ENCODE measurements at regions not wholly inside any gene's neighbourhood (a gene's known extent, or its start where the extent isn't known, plus 50 kb on each side); places are given as distances from the start of the nearest gene placed in this dataset.
"Not testable (repeated sequence)": the region's sequence is repeated elsewhere in the genome, so short reads cannot be mapped to it uniquely, and the experiment has no call there.

- TF ChIP-seq, protein P1, sequence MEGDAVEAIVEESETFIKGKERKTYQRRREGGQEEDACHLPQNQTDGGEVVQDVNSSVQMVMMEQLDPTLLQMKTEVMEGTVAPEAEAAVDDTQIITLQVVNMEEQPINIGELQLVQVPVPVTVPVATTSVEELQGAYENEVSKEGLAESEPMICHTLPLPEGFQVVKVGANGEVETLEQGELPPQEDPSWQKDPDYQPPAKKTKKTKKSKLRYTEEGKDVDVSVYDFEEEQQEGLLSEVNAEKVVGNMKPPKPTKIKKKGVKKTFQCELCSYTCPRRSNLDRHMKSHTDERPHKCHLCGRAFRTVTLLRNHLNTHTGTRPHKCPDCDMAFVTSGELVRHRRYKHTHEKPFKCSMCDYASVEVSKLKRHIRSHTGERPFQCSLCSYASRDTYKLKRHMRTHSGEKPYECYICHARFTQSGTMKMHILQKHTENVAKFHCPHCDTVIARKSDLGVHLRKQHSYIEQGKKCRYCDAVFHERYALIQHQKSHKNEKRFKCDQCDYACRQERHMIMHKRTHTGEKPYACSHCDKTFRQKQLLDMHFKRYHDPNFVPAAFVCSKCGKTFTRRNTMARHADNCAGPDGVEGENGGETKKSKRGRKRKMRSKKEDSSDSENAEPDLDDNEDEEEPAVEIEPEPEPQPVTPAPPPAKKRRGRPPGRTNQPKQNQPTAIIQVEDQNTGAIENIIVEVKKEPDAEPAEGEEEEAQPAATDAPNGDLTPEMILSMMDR (IDR thresholded peaks at IDR 0.05), result no peak
- no peak overlapping the region for H3K27ac ChIP-seq
- H3K4me3 ChIP-seq, result no peak overlapping the region
Observed at GRCh38 chr7:36058020-36058592, 94.9 kb upstream of the EEPD1 start.

DNA sequence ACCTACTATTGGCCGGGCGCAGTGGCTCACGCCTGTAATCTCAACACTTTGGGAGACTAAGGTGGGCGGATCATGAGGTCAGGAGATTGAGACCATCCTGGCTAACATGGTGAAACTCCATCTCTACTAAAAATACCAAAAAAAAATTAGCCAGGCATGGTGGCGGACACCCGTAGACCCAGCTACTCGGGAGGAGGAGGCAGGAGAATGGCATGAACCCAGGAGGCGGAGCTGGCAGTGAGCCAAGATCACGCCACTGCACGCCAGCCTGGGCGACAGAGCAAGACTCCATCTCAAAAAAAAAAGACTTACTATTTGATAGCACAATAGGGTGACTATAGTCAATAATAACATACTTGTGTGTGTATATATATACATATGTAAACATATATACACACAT, 92.7 kb upstream of the EEPD1 start:
- H3K9ac ChIP-seq (ENCODE audit: low read depth in 2 of 2, low read length in 2 of 2); H3K9me3 ChIP-seq; H3K27ac ChIP-seq; intact Hi-C loops (cut with DNase I); H3K4me3 ChIP-seq; H3K27me3 ChIP-seq; H3K36me3 ChIP-seq; H3K4me1 ChIP-seq; DNase-seq: not testable (repeated sequence)

More at GRCh38 chr7:36058020-36058592, 94.9 kb upstream of the EEPD1 start:
- intact Hi-C loops (cut with DNase I), result no loop called here
- H3K27me3 ChIP-seq, result no peaks in the 10 kb centered on the region
- H3K36me3 ChIP-seq, result no peaks in the 10 kb centered on the region
- no peak for DNase-seq
- H3K9ac ChIP-seq (ENCODE audit: low read depth in 2 of 2, low read length in 2 of 2), result no peak overlapping the region
- no peaks in the 10 kb centered on the region for H3K4me1 ChIP-seq
- no peaks in the 10 kb centered on the region for H3K9me3 ChIP-seq

GRCh38 chr7:36062154-36062815, 90.8 kb upstream of the EEPD1 start:
- no peak overlapping the region for H3K27ac ChIP-seq
- intact Hi-C loops (cut with DNase I), result no loop called here
- H3K9me3 ChIP-seq, result no peaks in the 10 kb centered on the region
- H3K4me1 ChIP-seq, result no peaks in the 10 kb centered on the region
- no peak overlapping the region for H3K9ac ChIP-seq (ENCODE audit: low read depth in 2 of 2, low read length in 2 of 2)
- no peak overlapping the region for H3K4me3 ChIP-seq
- TF ChIP-seq, protein P1 (IDR thresholded peaks at IDR 0.05), result no peak
- H3K27me3 ChIP-seq, result no peaks in the 10 kb centered on the region
- no peaks in the 10 kb centered on the region for H3K36me3 ChIP-seq
- no peak for DNase-seq

GRCh38 chr7:36064676-36065075, 88.4 kb upstream of the EEPD1 start:
- Histone ChIP-seq H3K4me1 (no peaks in the 10 kb centered on the region), H3K9ac (ENCODE audit: low read depth in 2 of 2, low read length in 2 of 2) (no peak overlapping the region), H3K27ac (no peak overlapping the region), H3K4me3 (no peak overlapping the region), H3K36me3 (no peaks in the 10 kb centered on the region), H3K9me3 (no peaks in the 10 kb centered on the region), H3K27me3 (no peaks in the 10 kb centered on the region)
- TF ChIP-seq, protein P1 (IDR thresholded peaks at IDR 0.05), result no peak
- intact Hi-C loops (cut with DNase I), result no loop called here
- DNase-seq, result no peak

DNA sequence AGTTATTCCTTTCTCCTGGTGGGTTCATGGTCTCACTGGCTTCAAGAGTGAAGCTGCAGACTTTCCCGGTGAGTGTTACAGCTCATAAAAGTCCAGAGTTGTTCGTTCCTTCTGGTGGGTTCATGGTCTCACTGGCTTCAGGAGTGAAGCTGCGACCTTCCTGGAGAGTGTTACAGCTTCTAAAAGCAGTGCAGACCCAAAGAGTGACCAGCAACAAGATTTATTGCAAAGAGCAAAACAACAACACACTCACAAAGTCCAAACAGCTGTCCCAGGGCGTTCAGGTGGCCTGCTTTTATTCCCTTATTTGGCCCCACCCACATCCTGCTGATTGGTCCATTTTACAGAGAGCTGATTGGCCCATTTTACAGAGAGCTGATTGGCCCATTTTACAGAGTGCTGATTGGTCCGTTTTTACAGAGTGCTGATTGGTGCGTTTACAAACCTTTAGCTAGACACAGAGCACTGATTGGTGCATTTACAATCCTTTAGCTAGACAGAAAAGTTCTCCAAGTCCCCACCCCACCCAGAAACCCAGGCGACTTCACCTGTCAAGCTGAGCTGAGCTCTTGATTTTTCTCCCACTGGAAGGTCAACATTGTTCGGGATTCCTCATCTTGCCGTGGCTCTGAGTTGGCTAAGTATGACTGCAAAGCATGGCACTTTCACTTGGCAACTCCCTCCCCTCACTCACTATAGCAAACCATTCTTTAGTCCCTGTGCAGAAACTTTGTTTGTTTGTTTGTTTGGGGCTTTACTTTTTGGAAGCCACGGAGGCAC, 87.3 kb upstream of the EEPD1 start:
- H3K27me3 ChIP-seq; H3K36me3 ChIP-seq; H3K27ac ChIP-seq; H3K4me3 ChIP-seq; intact Hi-C loops (cut with DNase I); H3K4me1 ChIP-seq; H3K9ac ChIP-seq (ENCODE audit: low read depth in 2 of 2, low read length in 2 of 2); H3K9me3 ChIP-seq; DNase-seq: not testable (repeated sequence)

DNA sequence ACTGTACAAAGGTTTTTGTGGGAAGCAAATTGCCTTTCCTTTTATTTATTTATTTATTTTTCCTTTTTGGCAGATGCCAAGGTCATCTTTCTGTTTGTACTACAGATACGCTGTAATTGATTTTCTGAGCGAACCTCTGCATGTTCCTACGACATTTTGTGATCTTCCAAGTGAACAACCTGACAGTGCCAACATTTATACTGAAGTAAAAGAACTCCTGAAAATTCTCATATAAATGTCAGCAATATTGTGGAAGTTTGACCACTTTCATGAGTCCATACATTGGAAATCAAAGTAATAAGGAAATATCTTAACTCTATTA, 86.8 kb upstream of the EEPD1 start:
- Histone ChIP-seq H3K4me1 (no peaks in the 10 kb centered on the region), H3K4me3 (no peak overlapping the region), H3K36me3 (no peaks in the 10 kb centered on the region), H3K9me3 (no peaks in the 10 kb centered on the region), H3K27me3 (no peaks in the 10 kb centered on the region), H3K27ac (no peak overlapping the region), H3K9ac (ENCODE audit: low read depth in 2 of 2, low read length in 2 of 2) (no peak overlapping the region)
- TF ChIP-seq, protein P1 (IDR thresholded peaks at IDR 0.05), result no peak
- intact Hi-C loops (cut with DNase I), result no loop called here
- no peak for DNase-seq
